ENCODE measurements at regions not wholly inside any gene's neighbourhood (a gene's known extent, or its start where the extent isn't known, plus 50 kb on each side); places are given as distances from the start of the nearest gene placed in this dataset.

GRCh38 chr6:168386973-168387372 lies 54.0 kb upstream of the SMOC2 start:
- Mint-ChIP-seq H3K4me1 (ENCODE audit: low read depth) (no peaks in the 10 kb centered on the region), H3K4me3 (no peak overlapping the region), H3K27ac (no peak overlapping the region), H3K27me3 (ENCODE audit: low read depth) (no peaks in the 10 kb centered on the region), H3K9me3 (ENCODE audit: insufficient read depth) (peaks cover 7% of the 10 kb centered on the region), H3K36me3 (ENCODE audit: low read depth) (no peaks in the 10 kb centered on the region)
- ChIA-PET POLR2A (no interaction called here), CTCF (no interaction called here)
- DNase-seq = no peak
- ATAC-seq = no peak

GRCh38 chr6:168387426-168387825 lies 53.6 kb upstream of the SMOC2 start:
- H3K4me3 Mint-ChIP-seq = no peak overlapping the region
- no peaks in the 10 kb centered on the region for H3K36me3 Mint-ChIP-seq (ENCODE audit: low read depth)
- ATAC-seq (no peak), DNase-seq (no peak)
- no peaks in the 10 kb centered on the region for H3K27me3 Mint-ChIP-seq (ENCODE audit: low read depth)
- no peaks in the 10 kb centered on the region for H3K4me1 Mint-ChIP-seq (ENCODE audit: low read depth)
- CTCF ChIA-PET = no interaction called here
- H3K9me3 Mint-ChIP-seq (ENCODE audit: insufficient read depth) = peaks cover 7% of the 10 kb centered on the region
- POLR2A ChIA-PET = no interaction called here
- no peak overlapping the region for H3K27ac Mint-ChIP-seq

- no peak for DNase-seq
- H3K27ac Mint-ChIP-seq = no peak overlapping the region
Observed at GRCh38 chr6:168387911-168388310, 53.1 kb upstream of the SMOC2 start.

GRCh38 chr6:168388641-168389633 lies 52.0 kb upstream of the SMOC2 start:
- ChIA-PET CTCF (no interaction called here), POLR2A (no interaction called here)
- no peak for DNase-seq
- no peaks in the 10 kb centered on the region for H3K36me3 Mint-ChIP-seq (ENCODE audit: low read depth)
- ATAC-seq = no peak
- no peak overlapping the region for H3K4me3 Mint-ChIP-seq
- no peak overlapping the region for H3K27ac Mint-ChIP-seq
- no peaks in the 10 kb centered on the region for H3K4me1 Mint-ChIP-seq (ENCODE audit: low read depth)
- peaks cover 3% of the 10 kb centered on the region for H3K9me3 Mint-ChIP-seq (ENCODE audit: insufficient read depth)
- H3K27me3 Mint-ChIP-seq (ENCODE audit: low read depth) = no peaks in the 10 kb centered on the region

More at GRCh38 chr6:168387911-168388310, 53.1 kb upstream of the SMOC2 start:
- no peak for ATAC-seq
- Mint-ChIP-seq H3K27me3 (ENCODE audit: low read depth) (no peaks in the 10 kb centered on the region), H3K4me3 (no peak overlapping the region), H3K36me3 (ENCODE audit: low read depth) (no peaks in the 10 kb centered on the region), H3K9me3 (ENCODE audit: insufficient read depth) (peaks cover 7% of the 10 kb centered on the region), H3K4me1 (ENCODE audit: low read depth) (no peaks in the 10 kb centered on the region)
- CTCF ChIA-PET = no interaction called here
- POLR2A ChIA-PET = no interaction called here

- ATAC-seq (no peak), DNase-seq (no peak)
- Mint-ChIP-seq H3K36me3 (ENCODE audit: low read depth) (no peaks in the 10 kb centered on the region), H3K27me3 (ENCODE audit: low read depth) (no peaks in the 10 kb centered on the region), H3K4me3 (no peak overlapping the region), H3K4me1 (ENCODE audit: low read depth) (no peaks in the 10 kb centered on the region), H3K9me3 (ENCODE audit: insufficient read depth) (no peaks in the 10 kb centered on the region), H3K27ac (no peak overlapping the region)
- ChIA-PET CTCF (no interaction called here), POLR2A (no interaction called here)
Observed at GRCh38 chr6:168390749-168391420, 50.1 kb upstream of the SMOC2 start.
